ENCODE measurements at regions not wholly inside any gene's neighbourhood (a gene's known extent, or its start where the extent isn't known, plus 50 kb on each side); places are given as distances from the start of the nearest gene placed in this dataset.

- CTCF ChIA-PET = no interaction called here
- TF ChIP-seq, protein P1, sequence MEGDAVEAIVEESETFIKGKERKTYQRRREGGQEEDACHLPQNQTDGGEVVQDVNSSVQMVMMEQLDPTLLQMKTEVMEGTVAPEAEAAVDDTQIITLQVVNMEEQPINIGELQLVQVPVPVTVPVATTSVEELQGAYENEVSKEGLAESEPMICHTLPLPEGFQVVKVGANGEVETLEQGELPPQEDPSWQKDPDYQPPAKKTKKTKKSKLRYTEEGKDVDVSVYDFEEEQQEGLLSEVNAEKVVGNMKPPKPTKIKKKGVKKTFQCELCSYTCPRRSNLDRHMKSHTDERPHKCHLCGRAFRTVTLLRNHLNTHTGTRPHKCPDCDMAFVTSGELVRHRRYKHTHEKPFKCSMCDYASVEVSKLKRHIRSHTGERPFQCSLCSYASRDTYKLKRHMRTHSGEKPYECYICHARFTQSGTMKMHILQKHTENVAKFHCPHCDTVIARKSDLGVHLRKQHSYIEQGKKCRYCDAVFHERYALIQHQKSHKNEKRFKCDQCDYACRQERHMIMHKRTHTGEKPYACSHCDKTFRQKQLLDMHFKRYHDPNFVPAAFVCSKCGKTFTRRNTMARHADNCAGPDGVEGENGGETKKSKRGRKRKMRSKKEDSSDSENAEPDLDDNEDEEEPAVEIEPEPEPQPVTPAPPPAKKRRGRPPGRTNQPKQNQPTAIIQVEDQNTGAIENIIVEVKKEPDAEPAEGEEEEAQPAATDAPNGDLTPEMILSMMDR (IDR thresholded peaks at IDR 0.05) = no peak
- H3K4me3 Mint-ChIP-seq = no peak overlapping the region
Measured at GRCh38 chr3:106457281-106458180, 588.7 kb upstream of the CBLB start.

DNA sequence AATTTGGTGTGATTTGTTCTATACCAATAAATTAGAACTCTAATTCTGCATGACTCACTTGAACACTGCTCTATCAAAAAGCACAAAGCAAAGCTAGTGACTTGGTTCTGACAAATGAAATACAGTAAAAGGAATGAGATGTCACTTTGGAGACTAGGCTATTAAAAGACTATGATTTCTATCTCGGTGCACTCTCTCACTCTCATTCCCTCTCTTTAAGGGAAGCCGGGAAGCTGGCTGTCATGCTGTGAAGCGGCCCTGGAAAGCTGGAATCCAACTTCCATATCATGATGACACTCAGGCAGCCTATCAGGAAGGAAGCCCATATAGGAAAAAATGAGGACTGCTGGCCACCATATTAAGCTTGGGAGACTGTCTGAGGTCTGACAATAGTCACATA, 590.1 kb upstream of the CBLB start:
- ChIA-PET CTCF (no interaction called here), POLR2A (no interaction called here)
- DNase-seq = no peak
- ATAC-seq (ENCODE audit: low read depth) = no peak
- H3K36me3 Mint-ChIP-seq (ENCODE audit: low read depth) = no peaks in the 10 kb centered on the region
- intact Hi-C loops (cut with micrococcal nuclease) = no loop called here
- TF ChIP-seq, protein P1 (IDR thresholded peaks at IDR 0.05) = no peak
- H3K4me1 Mint-ChIP-seq = no peaks in the 10 kb centered on the region
- no peak overlapping the region for H3K4me3 Mint-ChIP-seq
- H3K27me3 Mint-ChIP-seq = peaks cover 3% of the 10 kb centered on the region
- peaks cover under 1% of the 10 kb centered on the region for H3K9me3 Mint-ChIP-seq
- no peak overlapping the region for H3K27ac Mint-ChIP-seq

More at GRCh38 chr3:106457281-106458180, 588.7 kb upstream of the CBLB start:
- H3K4me1 Mint-ChIP-seq = no peaks in the 10 kb centered on the region
- POLR2A ChIA-PET = no interaction called here
- no peak for DNase-seq
- no peak overlapping the region for H3K27ac Mint-ChIP-seq
- H3K27me3 Mint-ChIP-seq = peaks cover 3% of the 10 kb centered on the region
- no peaks in the 10 kb centered on the region for H3K36me3 Mint-ChIP-seq (ENCODE audit: low read depth)
- intact Hi-C loops (cut with micrococcal nuclease) = no loop called here
- no peak for ATAC-seq (ENCODE audit: low read depth)
- no peaks in the 10 kb centered on the region for H3K9me3 Mint-ChIP-seq

DNA sequence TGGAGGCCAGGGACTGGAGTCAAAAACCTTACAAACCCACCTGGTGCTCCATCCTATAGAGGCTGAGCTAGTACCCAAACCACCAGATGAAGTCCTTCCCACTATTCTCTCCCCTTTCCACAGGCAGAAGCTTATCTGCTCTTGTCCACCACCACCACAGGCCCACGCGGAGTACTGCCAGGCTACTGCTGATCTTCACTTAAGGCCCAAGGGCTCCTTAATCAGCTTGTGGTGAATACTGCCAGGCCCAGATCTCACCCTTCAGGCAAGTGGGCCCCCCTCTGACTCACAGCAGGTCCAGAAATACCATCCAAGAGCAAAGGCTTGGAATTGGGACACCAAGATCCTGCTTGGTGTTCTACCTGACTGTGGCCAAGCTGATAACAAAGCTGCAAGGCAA, 598.1 kb upstream of the CBLB start:
- no peaks in the 10 kb centered on the region for H3K27me3 Mint-ChIP-seq
- H3K27ac Mint-ChIP-seq = no peak overlapping the region
- intact Hi-C loops (cut with micrococcal nuclease) = no loop called here
- POLR2A ChIA-PET = no interaction called here
- TF ChIP-seq, protein P1 (IDR thresholded peaks at IDR 0.05) = no peak
- ATAC-seq (ENCODE audit: low read depth) (no peak), DNase-seq (no peak)
- H3K9me3 Mint-ChIP-seq = peaks cover 4% of the 10 kb centered on the region
- no peaks in the 10 kb centered on the region for H3K36me3 Mint-ChIP-seq (ENCODE audit: low read depth)
- CTCF ChIA-PET = no interaction called here
- H3K4me1 Mint-ChIP-seq = no peaks in the 10 kb centered on the region
- no peak overlapping the region for H3K4me3 Mint-ChIP-seq

DNA sequence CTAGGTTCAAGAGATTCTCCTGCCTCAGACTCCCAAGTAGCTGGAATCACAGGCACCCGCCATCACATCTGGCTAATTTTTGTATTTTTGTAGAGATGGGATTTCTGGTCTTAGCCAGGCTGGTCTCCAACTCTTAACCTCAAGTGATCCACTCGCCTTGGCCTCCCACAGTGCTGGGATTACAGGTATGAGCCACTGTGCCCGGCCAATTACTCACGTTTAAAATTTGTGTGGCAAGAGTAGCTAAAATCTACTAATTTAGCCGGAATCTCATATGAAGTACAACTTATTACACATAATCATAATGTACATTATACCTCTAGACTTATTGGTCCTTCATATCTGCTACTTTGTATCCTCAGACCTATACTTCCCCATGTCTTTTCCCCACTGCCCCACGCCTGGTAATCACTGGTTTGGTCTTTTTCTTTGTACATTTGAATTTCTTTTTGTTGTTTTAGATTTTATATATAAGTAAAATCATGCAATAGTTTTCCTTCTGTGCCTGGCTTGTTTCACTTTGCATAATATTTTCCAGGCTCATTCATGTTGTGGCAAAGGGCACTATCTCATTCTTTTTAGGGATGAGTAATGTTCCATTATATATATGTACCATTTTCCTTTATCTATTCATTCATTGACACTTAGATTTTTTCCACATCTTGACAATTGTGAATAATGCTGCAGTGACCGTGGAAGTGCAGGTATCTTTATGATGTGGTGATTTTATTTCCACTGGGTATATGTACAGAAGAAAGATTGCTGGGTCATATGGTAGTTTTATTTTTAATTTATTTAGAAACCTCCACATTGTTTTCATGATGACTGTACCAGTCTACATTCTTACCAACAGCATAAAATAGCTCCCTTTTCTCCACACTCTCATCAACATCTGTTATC, 605.0 kb upstream of the CBLB start:
- CTCF ChIA-PET = no interaction called here
- intact Hi-C loops (cut with micrococcal nuclease) = no loop called here
- H3K9me3 Mint-ChIP-seq = peaks cover 10% of the 10 kb centered on the region
- no peaks in the 10 kb centered on the region for H3K36me3 Mint-ChIP-seq (ENCODE audit: low read depth)
- no peak overlapping the region for H3K27ac Mint-ChIP-seq
- H3K4me3 Mint-ChIP-seq = no peak overlapping the region
- H3K27me3 Mint-ChIP-seq = no peaks in the 10 kb centered on the region
- POLR2A ChIA-PET = no interaction called here
- no peak for DNase-seq
- no peak for ATAC-seq (ENCODE audit: low read depth)
- H3K4me1 Mint-ChIP-seq = no peaks in the 10 kb centered on the region
- TF ChIP-seq, protein P1 (IDR thresholded peaks at IDR 0.05) = no peak

DNA sequence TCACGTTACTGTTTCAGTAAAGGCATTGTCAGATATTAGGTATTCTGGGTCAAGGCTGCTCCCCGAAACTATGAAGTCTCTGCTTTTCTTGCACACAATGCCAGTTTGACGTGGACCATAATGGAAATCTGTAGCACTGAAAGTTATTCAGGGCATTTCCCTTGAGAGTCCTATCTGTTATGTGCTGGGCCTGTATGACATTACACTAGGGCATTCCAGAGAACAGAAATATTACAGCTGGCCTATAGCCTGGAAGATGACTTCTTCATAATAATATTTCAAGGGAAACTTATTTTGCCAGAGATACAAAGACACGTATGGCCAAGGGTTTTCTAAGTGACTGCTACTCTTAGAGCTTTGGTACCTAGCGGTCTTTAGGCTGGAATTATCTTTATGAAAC, 613.6 kb upstream of the CBLB start:
- Mint-ChIP-seq H3K36me3 (ENCODE audit: low read depth) (no peaks in the 10 kb centered on the region), H3K27ac (no peak overlapping the region), H3K9me3 (peaks cover 15% of the 10 kb centered on the region), H3K27me3 (no peaks in the 10 kb centered on the region), H3K4me1 (no peaks in the 10 kb centered on the region), H3K4me3 (no peak overlapping the region)
- ChIA-PET POLR2A (no interaction called here), CTCF (no interaction called here)
- no peak for DNase-seq
- TF ChIP-seq, protein P1 (IDR thresholded peaks at IDR 0.05) = no peak
- intact Hi-C loops (cut with micrococcal nuclease) = no loop called here
- no peak for ATAC-seq (ENCODE audit: low read depth)

Data from activated B cell treated with CpG ODN at 0.5 μM for 24 hours (primary cell).